Nephron (organoid): ENCODE measurements at regions not wholly inside any gene's neighbourhood (a gene's known extent, or its start where the extent isn't known, plus 50 kb on each side); places are given as distances from the start of the nearest gene placed in this dataset.

Experiments used
- H3K27ac Mint-ChIP-seq, 3 experiments: 2 replicates each; pipeline ENCODE4 v1.8.0; 2020; ENCODE audit warnings: mixed read lengths in 3 of 3, mild to moderate bottlenecking in 2 of 3, moderate library complexity in 1 of 3
- H3K27me3 Mint-ChIP-seq: 2 replicates; pipeline ENCODE4 v1.8.0; 2021; ENCODE audit warnings: low read depth, mild to moderate bottlenecking, moderate library complexity, mixed read lengths
- H3K36me3 Mint-ChIP-seq: 2 replicates; pipeline ENCODE4 v1.8.0; 2020; ENCODE audit warnings: low read depth, mixed read lengths
- H3K4me1 Mint-ChIP-seq: 2 replicates; pipeline ENCODE4 v1.8.0; 2020; ENCODE audit warnings: mixed read lengths
- H3K4me3 Mint-ChIP-seq, 3 experiments: 2 replicates each; pipeline ENCODE4 v1.8.0; 2020; ENCODE audit warnings: mild to moderate bottlenecking in 3 of 3, mixed read lengths in 3 of 3, moderate library complexity in 2 of 3
- H3K9me3 Mint-ChIP-seq: 2 replicates; pipeline ENCODE4 v1.8.0; 2020; ENCODE audit warnings: mixed read lengths
- CTCF ChIP-seq, 3 experiments: fragments of 200-600 bp; sonication (generic); IDR thresholded peaks; one replicate each; pipeline ENCODE4 v1.5.0; 2021; ENCODE audit warnings: antibody characterized with exemption in 3 of 3; ENCODE audit not compliant: unreplicated experiment in 3 of 3

- no peak for TF ChIP-seq CTCF (IDR thresholded peaks at IDR 0.05; ENCODE audit: unreplicated experiment in 3 of 3)
- no peak overlapping the region for H3K27ac Mint-ChIP-seq
- H3K4me1 Mint-ChIP-seq: no peaks in the 10 kb centered on the region
- no peaks in the 10 kb centered on the region for H3K36me3 Mint-ChIP-seq
- H3K4me3 Mint-ChIP-seq: no peak overlapping the region
- no peaks in the 10 kb centered on the region for H3K9me3 Mint-ChIP-seq
- H3K27me3 Mint-ChIP-seq: no peaks in the 10 kb centered on the region
Measured at GRCh38 chr17:13961265-13961664, 108.0 kb upstream of the COX10 start.

GRCh38 chr17:13962716-13963240 is 106.5 kb upstream of the COX10 start:
- Mint-ChIP-seq H3K4me1 (no peaks in the 10 kb centered on the region), H3K36me3 (no peaks in the 10 kb centered on the region), H3K9me3 (no peaks in the 10 kb centered on the region), H3K4me3 (no peak overlapping the region), H3K27me3 (no peaks in the 10 kb centered on the region), H3K27ac (no peak overlapping the region)
- no peak for TF ChIP-seq CTCF (IDR thresholded peaks at IDR 0.05; ENCODE audit: unreplicated experiment in 3 of 3)

GRCh38 chr17:13967416-13967815 is 101.9 kb upstream of the COX10 start:
- H3K27ac Mint-ChIP-seq: no peak overlapping the region
- H3K9me3 Mint-ChIP-seq: no peaks in the 10 kb centered on the region
- H3K4me3 Mint-ChIP-seq: no peak overlapping the region
- peaks cover 4% of the 10 kb centered on the region for H3K27me3 Mint-ChIP-seq
- no peak for TF ChIP-seq CTCF (IDR thresholded peaks at IDR 0.05; ENCODE audit: unreplicated experiment in 3 of 3)
- no peaks in the 10 kb centered on the region for H3K4me1 Mint-ChIP-seq
- H3K36me3 Mint-ChIP-seq: no peaks in the 10 kb centered on the region

- TF ChIP-seq CTCF (IDR thresholded peaks at IDR 0.05; ENCODE audit: unreplicated experiment in 3 of 3): no peak
- H3K4me1 Mint-ChIP-seq: no peaks in the 10 kb centered on the region
- H3K36me3 Mint-ChIP-seq: peaks cover 3% of the 10 kb centered on the region
- H3K4me3 Mint-ChIP-seq: no peak overlapping the region
- H3K27me3 Mint-ChIP-seq: peaks cover 4% of the 10 kb centered on the region
- H3K9me3 Mint-ChIP-seq: no peaks in the 10 kb centered on the region
- no peak overlapping the region for H3K27ac Mint-ChIP-seq
Measured at GRCh38 chr17:13970531-13970930, 98.8 kb upstream of the COX10 start.

- Mint-ChIP-seq H3K27me3 (peaks cover 4% of the 10 kb centered on the region), H3K4me3 (no peak overlapping the region), H3K4me1 (no peaks in the 10 kb centered on the region), H3K27ac (peak overlapping the region in 1 of 3 experiments; percentile 24), H3K36me3 (peaks cover 10% of the 10 kb centered on the region), H3K9me3 (no peaks in the 10 kb centered on the region)
- no peak for TF ChIP-seq CTCF (IDR thresholded peaks at IDR 0.05; ENCODE audit: unreplicated experiment in 3 of 3)
Measured at GRCh38 chr17:13973960-13974651, 95.2 kb upstream of the COX10 start.

GRCh38 chr17:13977837-13978236 is 91.5 kb upstream of the COX10 start:
- H3K9me3 Mint-ChIP-seq: no peaks in the 10 kb centered on the region
- H3K4me3 Mint-ChIP-seq: no peak overlapping the region
- H3K36me3 Mint-ChIP-seq: peaks cover 25% of the 10 kb centered on the region
- no peak overlapping the region for H3K27ac Mint-ChIP-seq
- no peaks in the 10 kb centered on the region for H3K27me3 Mint-ChIP-seq
- peaks cover 8% of the 10 kb centered on the region for H3K4me1 Mint-ChIP-seq
- TF ChIP-seq CTCF (IDR thresholded peaks at IDR 0.05; ENCODE audit: unreplicated experiment in 3 of 3): no peak
